HG03060 (cell line): ENCODE measurements at regions not wholly inside any gene's neighbourhood (a gene's known extent, or its start where the extent isn't known, plus 50 kb on each side); places are given as distances from the start of the nearest gene placed in this dataset.
"Not testable (repeated sequence)": the region's sequence is repeated elsewhere in the genome, so short reads cannot be mapped to it uniquely, and the experiment has no call there.

Experiments used
- ATAC-seq: cut with Tn5 transposase; IDR thresholded peaks from one replicate; pipeline ENCODE4 v1.9.1; 2021; ENCODE audit warnings: low read depth, moderate number of reproducible peaks; ENCODE audit not compliant: unreplicated experiment

DNA sequence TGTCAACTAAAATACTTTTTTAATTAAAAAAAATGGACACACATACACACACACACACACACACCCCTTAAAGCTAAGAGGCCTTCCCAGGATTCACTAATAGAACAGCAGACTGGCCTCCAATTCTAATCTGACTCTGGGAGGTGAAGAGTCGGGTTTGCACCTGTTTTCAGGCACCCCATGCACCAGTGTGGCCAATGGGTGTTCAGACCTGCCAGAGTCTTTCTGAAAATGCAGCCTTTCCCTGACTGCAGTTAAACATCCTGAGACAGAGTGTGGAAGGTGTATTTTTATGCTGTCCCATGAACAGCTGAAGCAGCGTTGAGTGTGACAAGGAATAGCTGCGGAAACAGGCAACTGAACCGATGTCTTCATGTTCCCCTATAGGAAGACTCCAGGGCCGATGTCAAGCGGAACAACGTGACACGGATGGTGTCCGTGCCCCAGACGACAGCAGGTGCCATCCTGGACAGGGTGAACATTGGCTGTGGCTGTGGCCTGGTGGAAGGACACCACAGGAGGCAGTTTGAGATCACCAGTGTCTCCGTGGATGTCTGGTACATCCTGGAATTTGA, 74.6 kb upstream of the LYZL2 start:
- ATAC-seq, result no peak

DNA sequence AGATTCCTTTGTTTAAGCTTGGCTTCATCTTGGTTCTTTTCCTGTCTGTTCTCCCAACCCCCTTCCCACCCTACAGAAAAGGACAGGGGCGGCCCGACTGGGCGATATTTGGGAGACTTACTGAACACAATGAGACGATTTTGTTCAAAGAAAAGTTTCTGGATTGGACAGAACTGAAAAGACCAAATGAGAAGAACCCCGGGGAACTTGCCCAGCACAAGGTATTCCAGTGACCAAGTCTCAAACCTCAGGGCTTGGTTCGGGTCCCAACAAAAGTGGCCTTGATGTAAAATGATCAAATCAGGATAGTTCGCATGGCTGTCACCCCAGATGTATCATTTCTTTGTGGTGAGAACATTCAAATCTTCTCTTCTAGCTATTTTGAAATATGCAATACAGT, 73.9 kb upstream of the LYZL2 start:
- not testable (repeated sequence) for ATAC-seq

GRCh38 chr10:30702860-30703259, 73.3 kb upstream of the LYZL2 start:
- ATAC-seq, result no peak

DNA sequence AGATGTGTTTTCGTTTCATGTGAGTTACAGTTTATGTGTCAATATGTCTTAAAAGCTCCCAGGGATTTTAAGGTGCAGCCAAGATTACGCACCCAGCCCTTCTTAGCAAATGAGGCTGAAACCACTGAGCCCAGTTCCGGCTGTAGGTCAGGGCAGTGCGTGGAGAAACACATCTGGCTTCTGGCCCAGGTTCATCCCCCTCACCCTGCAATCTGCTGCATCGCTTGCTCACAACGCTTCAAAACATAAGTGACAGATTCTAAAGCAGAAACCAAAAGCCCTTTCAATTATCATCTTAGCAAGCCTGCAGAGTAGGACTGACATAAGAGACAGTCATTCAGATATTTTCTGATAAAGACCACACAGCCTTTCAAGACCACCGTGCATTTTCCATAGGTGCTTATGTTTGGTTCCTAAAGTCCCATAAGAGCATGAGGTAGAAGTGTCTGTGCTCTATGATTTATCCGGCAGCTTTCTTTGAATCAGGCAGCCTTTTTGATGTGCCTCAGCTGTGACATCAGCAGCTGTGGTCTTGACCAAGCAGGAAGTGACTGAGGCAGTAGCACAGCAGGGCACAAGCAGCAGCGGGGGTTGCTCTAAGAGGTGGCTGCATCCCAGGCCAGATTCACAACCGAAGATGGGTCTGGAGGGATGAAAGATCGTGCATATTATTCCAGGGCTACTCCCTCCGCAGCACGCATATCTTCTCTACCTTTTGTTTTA, 72.1 kb upstream of the LYZL2 start:
- ATAC-seq, result peak; percentile 49

GRCh38 chr10:30697806-30698205, 68.3 kb upstream of the LYZL2 start:
- ATAC-seq, result no peak

- ATAC-seq, result not testable (repeated sequence)
These were observed 67.7 kb upstream of the LYZL2 start for GRCh38 chr10:30697221-30697620.

DNA sequence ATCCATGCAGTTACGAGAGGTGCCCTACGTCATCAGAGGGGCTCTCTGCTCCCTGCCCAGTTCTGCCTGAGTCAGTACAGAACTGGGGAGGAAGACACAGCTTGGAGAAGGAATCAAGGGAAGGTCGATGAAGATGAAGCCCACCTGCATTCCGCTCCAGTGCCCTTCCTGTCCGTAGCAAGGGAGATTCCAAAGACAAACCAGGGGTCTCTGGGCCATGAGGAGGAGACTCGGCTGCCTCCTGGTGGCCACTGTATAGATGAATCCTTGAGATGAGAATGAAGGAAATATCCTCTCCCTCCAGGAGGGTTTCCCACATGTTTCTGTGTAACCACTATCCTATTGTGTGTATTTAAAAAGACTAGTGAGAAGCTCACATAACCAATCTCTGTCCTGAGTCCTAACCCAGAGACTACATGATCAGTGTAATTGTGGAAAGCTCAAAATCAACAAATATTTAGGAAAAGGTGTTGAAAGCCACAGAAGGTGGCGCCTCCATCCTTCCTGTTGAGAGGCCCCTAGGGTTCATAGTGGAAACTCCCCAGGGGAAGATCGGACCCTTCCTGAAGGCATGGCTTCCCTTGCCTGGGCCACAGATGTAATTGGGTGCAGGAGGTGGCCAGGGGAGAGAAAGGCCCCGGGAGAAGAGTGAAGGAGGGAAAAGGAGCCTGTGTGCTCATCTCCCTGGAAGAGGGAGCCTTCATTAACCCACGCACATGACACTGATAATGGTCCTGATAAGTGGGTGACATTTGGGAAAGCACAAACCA, 67.0 kb upstream of the LYZL2 start:
- ATAC-seq, result not testable (repeated sequence)

DNA sequence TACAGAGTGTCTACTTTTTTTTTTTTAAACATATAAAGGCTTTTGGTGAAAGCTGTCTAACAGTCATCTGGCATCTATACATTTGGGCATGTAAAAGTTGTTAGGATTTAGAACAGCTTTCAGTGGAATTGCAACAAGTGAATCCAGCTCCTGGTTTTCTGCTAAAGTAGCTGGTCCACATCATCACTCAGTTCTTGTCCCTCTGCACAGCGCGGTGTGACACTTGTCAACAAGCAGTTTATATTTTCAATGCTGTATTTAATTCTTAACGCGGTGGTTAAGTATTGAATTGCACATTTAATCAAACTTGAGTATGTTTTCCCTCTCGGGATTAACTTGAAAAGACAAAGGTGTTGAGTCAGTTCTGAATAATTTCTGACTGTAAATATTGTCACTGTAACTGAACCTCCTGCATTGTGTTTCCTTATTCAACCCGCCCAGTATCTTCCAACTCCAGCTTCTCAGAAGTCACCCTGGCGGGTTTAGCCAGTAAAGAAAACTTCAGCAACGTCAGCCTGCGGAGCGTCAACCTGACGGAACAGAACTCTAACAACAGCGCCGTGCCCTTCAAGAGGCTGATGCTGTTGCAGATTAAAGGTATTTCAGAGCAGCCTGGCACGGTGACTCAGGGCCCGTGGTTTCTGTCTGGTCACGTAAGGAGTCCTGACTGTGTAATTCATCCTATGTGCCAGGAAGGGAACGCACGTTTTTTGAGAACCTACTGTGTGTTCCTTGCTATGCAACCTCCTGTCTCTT, 66.1 kb upstream of the LYZL2 start:
- ATAC-seq, result not testable (repeated sequence)

DNA sequence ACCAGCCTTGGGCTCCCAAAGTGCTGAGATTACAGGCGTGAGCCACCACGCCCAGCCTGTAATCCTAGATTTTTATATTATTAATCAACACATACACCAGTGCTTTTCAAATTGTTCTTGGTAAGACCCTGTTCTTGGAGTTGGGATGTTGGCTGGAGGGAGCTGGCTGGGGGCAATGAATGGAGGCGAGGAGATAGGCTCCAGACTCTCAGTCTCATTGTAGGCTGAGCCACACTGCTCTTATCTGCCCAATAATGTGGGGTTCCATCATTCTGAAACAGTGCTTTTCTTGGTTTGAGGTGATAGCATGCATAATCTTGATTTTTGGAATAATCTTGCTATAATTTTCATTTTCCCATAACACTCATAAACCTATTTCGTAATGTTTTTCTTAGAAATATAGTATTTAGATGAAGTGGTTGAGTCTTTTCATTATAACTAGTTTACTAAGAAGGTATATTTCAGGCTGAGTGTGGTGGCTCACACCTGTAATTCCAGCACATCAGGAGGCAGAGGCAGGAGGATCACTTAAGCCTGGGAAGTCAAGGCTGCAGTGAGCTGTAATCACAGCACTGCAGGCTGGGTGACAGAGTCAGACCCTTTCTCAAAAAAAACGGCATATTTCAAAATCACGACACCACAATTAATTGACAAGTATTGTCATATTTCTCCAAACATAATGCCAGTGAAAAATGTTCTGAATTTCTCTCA, 65.1 kb upstream of the LYZL2 start:
- ATAC-seq, result no peak

DNA sequence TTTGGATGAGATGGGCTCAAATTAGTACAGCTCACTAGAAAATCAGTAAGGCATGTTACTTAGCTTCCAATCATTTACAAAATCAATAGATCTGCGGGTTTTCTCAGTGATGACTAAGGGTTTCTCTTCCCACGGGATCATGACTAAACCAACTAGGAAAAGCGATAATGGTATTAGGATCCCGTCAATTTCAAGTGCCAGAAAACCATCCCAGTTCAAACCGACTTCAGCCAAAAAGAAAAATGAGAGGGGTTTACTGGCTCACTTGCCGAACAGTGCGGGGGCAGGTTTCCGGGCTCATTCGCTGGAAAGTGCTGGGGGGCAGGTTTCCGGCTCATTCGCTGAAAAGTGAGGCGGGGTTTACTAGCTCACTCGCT, 62.1 kb upstream of the LYZL2 start:
- no peak for ATAC-seq

- not testable (repeated sequence) for ATAC-seq
These were observed 61.5 kb upstream of the LYZL2 start for GRCh38 chr10:30690948-30691638.

DNA sequence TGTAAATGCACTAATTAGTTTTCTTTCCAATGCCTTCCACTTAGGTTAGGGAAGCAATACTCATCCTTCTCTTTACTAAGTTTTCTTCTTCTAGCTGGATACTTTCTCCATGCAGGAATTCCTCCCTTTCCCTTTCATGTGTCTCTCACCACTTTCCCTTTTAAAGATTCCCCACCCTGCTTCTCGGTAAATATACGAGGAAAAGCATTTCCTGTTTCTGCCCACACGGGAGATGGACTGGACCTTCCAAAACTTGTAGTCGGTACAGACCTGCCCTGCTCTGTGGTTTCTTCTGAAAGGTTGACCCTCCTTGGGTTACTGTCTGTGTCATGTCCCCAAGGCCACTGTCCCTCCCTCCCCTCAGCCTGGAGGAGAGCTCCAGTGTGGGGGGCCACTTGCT, 58.9 kb upstream of the LYZL2 start:
- ATAC-seq, result no peak

DNA sequence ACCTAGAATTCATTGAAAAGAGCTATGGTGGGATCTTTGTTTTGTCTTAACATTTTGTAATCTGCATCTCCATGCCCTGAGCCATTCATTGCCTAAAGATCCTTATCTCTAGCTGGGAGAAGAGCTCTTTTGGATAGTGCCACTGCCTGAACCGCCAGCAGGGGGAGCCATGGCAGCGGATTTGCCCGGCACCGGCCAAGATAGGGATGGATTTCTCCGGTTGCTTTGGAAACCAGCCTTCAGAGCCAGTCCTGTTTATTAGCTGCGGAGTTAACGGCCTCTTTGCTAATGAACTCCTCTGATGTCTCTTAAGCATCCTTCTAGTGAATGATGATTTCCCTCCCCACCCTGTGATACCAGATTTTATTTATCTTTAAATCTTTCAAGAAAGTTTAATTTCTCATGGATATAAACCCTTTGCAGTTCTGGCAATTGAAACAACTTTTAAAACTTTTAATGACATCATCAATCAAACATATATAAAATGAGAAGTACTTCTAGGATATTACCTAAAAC, 58.2 kb upstream of the LYZL2 start:
- ATAC-seq, result no peak

DNA sequence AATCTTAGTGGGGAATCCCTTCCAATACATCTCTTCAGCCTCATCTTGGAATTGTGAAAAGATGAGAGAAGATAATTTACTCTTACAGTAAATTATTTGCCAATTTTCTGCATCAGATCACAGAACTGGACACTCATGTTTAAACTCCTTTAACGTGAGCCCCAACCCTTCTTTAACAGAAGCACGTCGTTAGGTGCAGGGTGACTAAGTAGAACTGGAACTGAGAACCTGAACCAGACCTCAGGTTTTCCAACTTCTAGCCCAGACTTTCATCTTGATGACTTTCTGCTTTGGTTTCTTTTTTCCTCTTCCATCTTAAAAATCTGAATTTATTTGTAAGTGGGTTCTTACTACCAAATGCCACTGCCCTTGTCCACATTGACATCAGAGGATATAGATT, 57.2 kb upstream of the LYZL2 start:
- ATAC-seq, result no peak

DNA sequence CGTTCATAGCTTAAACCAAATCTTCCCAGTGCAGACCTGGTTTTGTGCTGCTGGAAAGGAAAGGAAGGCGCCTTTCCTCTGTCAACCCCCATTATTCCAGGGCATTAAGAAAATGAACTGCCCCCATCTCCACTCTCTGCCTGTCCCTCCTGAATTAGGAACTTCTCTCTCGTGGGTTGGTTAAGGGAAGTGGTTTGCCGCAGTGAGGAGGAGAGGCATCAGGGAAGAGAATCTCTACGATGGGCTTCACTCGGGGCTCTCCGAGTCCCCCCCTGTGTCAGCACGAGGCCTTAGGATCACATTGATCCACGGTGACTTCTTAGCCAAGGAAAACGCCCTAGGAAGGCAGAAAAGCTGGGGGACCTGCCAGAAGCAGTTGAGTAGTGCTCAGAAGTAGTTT, 53.9 kb upstream of the LYZL2 start:
- no peak for ATAC-seq

DNA sequence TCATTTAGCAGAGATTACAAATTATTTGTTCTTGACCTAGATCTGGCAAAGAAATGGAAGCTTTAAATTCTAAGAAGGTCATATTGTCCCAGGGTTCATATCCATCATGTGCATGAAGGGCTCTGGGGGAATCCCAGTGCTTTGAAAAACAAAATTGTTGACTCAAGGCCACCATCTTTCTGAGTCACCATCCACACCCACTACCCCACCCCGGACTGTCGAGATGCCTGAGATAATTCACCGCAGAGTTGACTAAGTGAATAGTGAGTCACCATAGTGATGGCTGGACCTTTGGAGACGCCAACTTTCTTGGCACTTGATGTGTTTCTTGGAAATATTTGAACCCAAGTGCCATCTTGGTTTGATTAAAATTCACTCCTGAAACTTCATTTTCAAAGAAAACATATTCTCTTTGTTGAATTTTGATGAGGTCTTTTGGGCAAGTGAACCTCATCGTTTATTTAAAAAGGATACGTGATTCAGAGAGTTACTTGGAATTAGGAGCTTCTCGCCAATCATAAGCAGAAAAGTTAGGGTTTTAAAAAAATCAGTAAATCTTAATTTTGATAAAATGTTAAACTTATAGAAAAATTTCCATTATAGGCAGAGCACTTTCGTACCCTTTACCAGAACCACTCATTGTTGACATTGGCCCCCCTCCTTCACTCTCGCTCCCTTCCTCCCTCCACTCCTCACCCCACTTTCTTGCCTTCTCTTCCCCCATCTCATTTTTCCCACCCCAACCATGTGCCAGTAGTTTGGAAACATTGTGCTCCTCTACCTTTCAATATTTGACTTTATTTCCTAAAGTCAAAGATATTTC, 53.0 kb upstream of the LYZL2 start:
- ATAC-seq, result not testable (repeated sequence)

- ATAC-seq, result no peak
These were observed 51.4 kb upstream of the LYZL2 start for GRCh38 chr10:30680908-30681307.
